Fibroblast of lung (primary cell): ENCODE measurements at regions not wholly inside any gene's neighbourhood (a gene's known extent, or its start where the extent isn't known, plus 50 kb on each side); places are given as distances from the start of the nearest gene placed in this dataset.

Experiments used
- CTCF ChIP-seq, 2 donors: IDR thresholded peaks in 1 of 2; conservative IDR thresholded peaks in 1 of 2; 1 replicate in 1 of 2; 2 replicates in 1 of 2; pipeline ENCODE4 v1.5.1; 2011 to 2012; ENCODE audit warnings: low read length in 2 of 2, control low read depth in 1 of 2, inconsistent platforms in 1 of 2, low read depth in 1 of 2, mild to moderate bottlenecking in 1 of 2
- EZH2 ChIP-seq: IDR thresholded peaks from 2 replicates; pipeline ENCODE4 v1.5.1; 2012; ENCODE audit warnings: low read length, control low read depth, mild to moderate bottlenecking; ENCODE audit errors: missing control alignments

GRCh38 chr5:67793966-67794365, 421.6 kb upstream of the PIK3R1 start:
- TF ChIP-seq CTCF (conservative IDR thresholded peaks at IDR 0.05 in 1 of 2, IDR thresholded peaks at IDR 0.05 in 1 of 2; ENCODE audit: low read depth in 1 of 2, low read length in 2 of 2) (no peak), EZH2 (no peak)
